Putamen (tissue), 1 donor: ENCODE measurements at regions not wholly inside any gene's neighbourhood (a gene's known extent, or its start where the extent isn't known, plus 50 kb on each side); places are given as distances from the start of the nearest gene placed in this dataset.
"Not testable (repeated sequence)": the region's sequence is repeated elsewhere in the genome, so short reads cannot be mapped to it uniquely, and the experiment has no call there.

Experiments
- DNase-seq: peaks from one replicate; pipeline ENCODE4 v3.0.0-alpha.2; 2016; ENCODE audit warnings: low spot score

- DNase-seq = no peak
Measured at GRCh38 chr5:163885117-163885516, 379.7 kb downstream of the MAT2B start.

GRCh38 chr5:163887854-163888253, 382.4 kb downstream of the MAT2B start:
- no peak for DNase-seq

- no peak for DNase-seq
Measured at GRCh38 chr5:163888366-163888765, 382.9 kb downstream of the MAT2B start.

- no peak for DNase-seq
Measured at GRCh38 chr5:163889369-163889768, 383.9 kb downstream of the MAT2B start.

GRCh38 chr5:163890261-163890660, 384.8 kb downstream of the MAT2B start:
- DNase-seq = no peak

- DNase-seq = no peak
Measured at GRCh38 chr5:163893281-163893680, 387.9 kb downstream of the MAT2B start.

- DNase-seq = no peak
Measured at GRCh38 chr5:163894645-163895044, 389.2 kb downstream of the MAT2B start.

GRCh38 chr5:163898873-163899272, 393.5 kb downstream of the MAT2B start:
- no peak for DNase-seq

- DNase-seq = not testable (repeated sequence)
Measured at GRCh38 chr5:163907783-163908182, 402.4 kb downstream of the MAT2B start.

- DNase-seq = peak; percentile 18
Measured at GRCh38 chr5:163908253-163908652, 402.8 kb downstream of the MAT2B start.

- DNase-seq = no peak
Measured at GRCh38 chr5:163910226-163910625, 404.8 kb downstream of the MAT2B start.

- DNase-seq = no peak
Measured at GRCh38 chr5:163912046-163912445, 406.6 kb downstream of the MAT2B start.

- DNase-seq = no peak
Measured at GRCh38 chr5:163913548-163913947, 408.1 kb downstream of the MAT2B start.

- no peak for DNase-seq
Measured at GRCh38 chr5:163914910-163915309, 409.5 kb downstream of the MAT2B start.

- DNase-seq = no peak
Measured at GRCh38 chr5:163915481-163915961, 410.1 kb downstream of the MAT2B start.

GRCh38 chr5:163916376-163916775, 411.0 kb downstream of the MAT2B start:
- peak; percentile 17 for DNase-seq

GRCh38 chr5:163916861-163917260, 411.4 kb downstream of the MAT2B start:
- DNase-seq = no peak

- no peak for DNase-seq
Measured at GRCh38 chr5:163917747-163918146, 412.3 kb downstream of the MAT2B start.

- not testable (repeated sequence) for DNase-seq
Measured at GRCh38 chr5:163934990-163935389, 429.6 kb downstream of the MAT2B start.

GRCh38 chr5:163938595-163938994, 433.2 kb downstream of the MAT2B start:
- no peak for DNase-seq

GRCh38 chr5:163941079-163941478, 435.7 kb downstream of the MAT2B start:
- DNase-seq = no peak

- DNase-seq = no peak
Measured at GRCh38 chr5:163943546-163943945, 438.1 kb downstream of the MAT2B start.

GRCh38 chr5:163944738-163945137, 439.3 kb downstream of the MAT2B start:
- DNase-seq = no peak

- no peak for DNase-seq
Measured at GRCh38 chr5:163947848-163948666, 442.6 kb downstream of the MAT2B start.
